ENCODE measurements at regions not wholly inside any gene's neighbourhood (a gene's known extent, or its start where the extent isn't known, plus 50 kb on each side); places are given as distances from the start of the nearest gene placed in this dataset.

DNA sequence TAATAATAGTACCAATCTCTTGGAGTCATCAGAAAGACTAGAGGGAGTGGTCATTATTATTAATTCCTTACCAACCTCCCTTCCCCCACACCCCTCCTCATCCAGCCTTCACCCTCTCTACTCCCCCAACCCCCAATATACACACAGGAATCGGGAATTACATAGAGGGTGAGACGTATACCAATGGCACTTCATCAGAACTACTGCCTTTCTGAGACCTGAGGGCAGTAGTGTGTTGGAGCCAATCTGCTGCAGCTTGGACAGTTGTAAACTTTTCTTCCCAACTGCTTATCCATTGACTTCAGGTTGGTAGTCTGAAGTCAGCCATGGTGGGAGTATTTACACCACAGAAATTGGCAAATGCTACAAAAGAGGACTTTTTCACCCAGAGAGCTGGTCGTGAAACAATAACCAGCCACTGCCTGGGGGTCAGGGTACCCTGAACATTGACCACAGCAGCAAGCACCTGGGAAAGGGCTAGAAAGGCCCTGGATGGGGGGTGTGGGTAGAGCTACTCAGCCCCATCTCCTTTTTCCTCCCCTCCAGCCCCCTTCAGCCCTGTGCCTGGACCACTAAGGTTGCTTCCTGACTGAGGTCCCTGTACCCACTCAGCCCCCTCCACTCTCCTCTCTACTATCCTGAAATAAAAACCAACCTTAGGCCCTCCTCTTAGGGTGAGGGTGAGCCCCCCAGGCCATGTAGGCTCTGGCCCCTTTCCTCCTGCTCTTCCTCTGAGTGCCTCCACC, 161.5 kb downstream of the MRPL14 start:
- no peak for DNase-seq

DNA sequence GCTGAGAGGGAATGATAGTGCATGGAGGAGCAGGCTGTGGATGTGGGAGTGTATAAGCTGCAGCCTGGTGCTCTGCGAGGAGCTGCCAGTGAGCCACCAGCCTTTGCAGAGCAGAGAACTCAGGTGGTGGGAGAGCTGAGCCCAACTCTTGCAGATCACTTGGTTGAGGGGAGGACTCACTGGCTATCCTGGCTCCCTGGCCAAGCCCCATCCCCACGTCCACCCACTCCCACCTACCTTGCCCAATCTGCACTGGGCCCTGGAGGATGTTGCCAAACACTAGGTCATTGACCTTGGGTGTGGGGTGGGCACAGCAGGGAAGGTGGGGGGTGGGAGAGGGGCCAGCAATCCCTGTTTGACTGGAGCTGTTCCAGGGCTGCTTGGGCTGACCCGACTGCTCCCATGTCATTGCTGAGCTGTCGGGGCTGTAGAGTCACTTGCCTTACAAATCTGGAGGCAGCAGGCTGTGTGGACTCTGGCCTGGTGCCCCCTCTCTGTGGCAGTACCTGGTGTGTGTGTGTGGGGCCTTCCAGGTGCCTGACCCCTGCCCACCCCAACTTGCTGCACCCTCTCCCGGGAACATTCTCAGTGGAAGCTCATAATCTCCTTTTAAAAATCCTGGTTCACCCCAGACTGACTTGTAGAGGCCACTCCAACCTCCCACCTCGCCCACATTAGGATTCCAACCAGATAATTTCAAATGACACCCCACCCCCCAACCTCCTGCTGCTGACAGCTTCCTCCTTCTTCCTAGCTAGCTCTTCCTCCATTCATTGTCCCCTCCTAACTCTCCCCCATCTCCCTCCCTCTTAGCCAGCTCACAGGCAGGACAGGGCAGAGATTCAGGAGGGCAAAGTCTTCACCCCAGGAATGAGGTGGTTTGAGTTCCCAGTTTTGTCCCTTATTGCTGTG, 162.3 kb downstream of the MRPL14 start:
- DNase-seq: no peak

DNA sequence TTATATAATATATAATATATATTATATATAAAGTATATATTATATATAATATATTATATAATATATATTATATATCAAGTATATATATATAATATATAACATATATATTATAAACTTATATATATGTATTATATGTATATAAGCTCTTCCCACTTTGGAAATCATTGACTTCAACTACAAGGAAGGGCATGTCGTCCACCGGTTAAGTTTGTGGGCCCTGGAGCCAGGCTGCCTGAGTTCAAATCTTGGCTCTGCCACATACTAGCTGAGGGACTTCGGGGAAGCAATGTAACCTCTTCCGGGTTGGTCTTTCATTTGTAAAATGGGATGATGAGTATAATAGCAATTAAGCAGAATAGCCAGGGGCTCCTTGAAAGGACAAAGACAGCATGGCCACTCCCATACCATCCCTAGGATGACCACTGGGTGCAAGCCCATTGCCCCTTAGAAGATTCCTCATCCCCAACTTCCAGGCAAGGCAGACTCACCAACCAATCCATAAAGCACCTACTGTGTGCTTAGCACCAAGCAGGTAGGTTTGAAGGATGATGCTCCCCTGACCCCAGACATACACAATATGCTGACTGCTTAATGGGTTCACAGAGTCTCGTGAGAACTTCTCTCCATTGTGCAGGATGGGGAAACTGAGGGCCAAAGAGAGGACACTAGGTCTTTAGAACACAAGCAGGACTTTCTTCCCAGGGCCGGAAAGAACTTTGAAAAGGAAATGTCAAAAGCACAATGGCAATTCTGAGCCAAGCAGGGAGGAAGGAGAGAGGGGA, 163.2 kb downstream of the MRPL14 start:
- DNase-seq: no peak

DNA sequence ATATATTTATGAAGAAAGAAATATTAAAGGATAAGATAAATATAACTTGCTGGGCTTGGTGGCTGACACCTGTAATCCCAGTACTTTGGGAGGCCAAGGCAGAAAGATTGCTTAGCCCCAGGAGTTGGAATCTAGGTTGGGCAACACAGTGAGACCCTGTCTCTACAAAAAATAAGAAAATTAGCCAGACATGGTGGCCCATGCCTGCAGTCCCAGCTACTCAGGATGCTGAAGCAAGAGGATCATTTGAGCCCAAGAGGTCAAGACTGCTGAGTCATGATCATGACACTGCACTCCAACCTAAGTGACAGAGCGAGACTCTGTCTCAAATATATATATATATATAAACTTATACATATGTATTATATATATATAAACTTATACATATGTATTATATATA, 164.0 kb downstream of the MRPL14 start:
- DNase-seq: no peak

DNA sequence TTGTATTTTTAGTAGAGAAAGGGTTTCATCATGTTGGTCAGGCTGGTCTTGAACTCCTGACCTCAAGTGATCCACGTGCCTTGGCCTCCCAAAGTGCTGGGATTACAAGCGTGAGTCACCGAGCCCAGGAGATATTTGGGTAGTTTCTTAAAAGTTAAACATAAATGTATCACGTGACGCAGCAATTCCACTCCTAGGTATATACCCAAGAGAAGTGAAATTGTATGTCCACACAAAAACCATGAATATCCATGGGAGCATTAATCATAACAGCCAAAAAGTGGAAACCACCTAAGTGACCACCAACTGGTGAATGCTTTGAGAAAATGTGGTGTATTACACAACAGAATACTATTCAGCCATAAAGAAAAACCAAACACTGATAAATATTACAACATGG, 164.8 kb downstream of the MRPL14 start:
- DNase-seq: no peak

DNA sequence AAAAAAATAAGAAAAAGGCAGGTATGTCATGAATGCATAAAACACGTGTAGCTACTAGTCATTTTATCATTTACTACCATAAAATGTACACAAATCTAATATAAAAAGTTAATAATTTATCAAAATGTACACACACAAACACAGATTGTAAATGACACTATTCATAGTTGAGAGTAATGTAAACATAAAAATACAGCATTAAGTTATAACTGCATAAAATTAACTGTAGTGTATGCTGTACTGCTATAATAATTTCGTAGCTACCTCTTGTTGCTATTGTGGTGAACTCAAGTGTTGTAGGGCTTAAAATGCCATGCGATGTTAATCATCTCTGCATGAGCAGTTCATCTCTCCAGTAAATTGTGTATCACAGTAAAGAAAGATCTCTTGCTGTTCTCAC, 170.0 kb downstream of the MRPL14 start:
- no peak for DNase-seq

DNA sequence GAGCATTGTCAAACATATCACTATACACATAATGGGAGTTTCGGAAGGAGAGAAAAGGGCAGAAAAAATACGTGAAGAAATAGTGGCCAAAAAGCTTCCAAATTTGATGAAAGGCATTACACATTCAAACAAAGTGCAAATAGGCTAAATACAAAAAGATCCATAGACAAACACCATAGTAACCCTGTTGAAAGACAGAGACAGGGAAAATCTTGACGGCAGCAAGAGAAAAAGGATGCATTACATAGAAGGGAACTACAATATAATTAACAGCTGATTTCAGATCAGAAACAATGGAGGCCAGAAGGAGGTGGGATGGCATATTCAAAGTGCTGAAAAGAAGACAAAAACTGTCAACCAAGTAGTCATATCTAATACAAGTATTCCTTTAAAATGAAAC, 170.8 kb downstream of the MRPL14 start:
- no peak for DNase-seq

DNA sequence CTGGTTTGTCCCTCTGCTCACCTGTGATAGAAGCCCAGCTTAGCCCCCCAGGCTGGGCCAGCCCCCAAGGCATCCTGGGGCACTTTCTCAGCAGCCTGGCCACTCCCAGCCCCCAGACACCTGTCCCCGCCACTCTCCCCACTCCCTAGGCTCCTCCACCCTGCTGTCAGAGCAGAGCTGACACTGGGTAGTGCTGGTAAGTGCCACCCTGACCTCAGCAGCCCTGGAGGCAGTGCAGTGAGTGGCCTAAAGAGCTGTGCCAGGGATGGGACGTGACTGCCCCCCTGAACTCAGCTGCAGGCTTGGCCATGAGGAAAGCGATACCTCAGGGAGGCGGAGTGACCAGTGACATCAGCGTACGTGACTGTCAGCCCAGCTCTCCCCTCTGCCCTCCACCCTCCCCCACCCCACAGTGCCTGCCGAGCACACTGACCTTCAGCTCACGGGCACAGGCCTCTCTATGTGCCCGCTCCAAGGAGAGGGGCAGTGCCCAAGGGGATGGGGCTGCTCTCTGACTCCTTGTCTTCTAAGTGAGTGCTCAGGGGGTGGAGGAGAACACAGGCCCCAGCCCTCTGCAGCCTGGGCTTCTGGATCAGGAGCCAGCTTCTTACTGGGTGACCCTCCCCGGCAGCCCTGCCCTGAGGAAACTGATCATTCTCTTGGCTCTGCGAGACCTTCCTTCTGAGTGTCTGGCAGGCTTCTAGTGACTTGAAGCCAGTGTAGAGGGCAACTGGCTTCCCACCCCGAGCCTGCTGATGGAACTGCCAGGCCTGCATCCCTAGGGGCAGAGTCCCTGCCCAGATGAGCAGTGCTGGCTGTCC, 172.7 kb downstream of the MRPL14 start:
- peak in 1 of 2 experiments; percentile 0 for DNase-seq

DNA sequence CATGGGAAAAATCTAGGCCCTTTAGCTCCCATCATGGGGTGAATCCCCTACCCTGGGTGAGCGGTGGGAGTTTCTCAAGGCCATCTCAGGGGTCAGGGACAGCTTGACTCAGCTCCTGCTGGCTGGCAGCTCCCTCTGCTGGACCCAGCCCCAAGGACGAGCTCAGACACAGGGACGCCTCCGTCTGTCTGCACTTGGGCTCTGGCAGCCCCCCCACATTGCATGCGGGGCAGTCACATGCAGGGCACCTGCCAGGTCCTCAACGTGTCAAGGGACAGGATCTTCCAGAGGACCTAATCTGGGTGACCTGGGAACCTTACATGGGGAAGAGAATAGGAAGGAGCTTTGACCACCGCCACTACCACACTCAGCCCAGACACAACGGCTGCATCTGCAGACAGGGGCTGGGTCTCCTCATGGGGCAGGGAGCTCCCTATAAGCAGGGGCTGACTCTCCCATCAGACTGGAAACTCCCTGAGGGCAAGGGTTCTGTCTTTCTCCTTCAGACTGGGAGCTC, 173.4 kb downstream of the MRPL14 start:
- DNase-seq: peak in 1 of 2 experiments; percentile 0

DNA sequence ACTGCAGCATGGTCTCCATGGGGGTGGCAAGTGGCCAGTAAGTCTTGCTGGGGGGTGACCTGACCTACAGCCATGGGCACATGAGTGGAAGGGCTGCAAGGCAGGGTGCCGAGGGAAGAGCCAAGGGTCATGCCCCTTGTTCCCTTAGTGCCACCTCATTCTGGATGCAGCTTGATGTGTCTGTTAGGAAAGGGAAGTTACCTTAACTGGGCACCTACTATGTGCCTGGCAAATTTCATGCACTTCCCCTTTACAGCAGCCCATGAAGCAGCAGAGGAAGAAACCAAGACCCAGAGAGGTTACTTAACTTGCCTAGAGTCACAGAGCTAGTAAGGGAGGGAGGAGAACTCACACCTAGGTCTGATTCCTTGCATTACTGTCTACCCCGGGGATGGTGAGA, 174.0 kb downstream of the MRPL14 start:
- DNase-seq: no peak

DNA sequence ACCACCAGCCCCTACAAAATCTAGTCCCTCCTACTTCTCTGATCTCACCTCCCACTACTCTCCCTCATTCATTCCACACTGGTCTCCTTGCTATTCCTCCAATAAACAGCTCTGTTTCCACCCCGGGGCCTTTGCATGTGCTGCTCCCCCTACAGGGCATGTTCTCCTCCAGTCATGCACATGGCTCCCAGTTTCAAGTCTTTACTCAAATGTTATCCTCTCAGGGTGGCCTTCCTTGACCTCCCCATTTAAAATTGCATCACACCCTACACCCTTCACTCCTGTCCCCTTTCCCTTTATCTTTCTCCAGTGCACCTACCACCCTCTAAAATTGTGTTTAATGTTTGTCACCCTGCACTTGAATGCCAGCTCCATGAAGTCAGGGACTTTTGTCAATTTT, 174.5 kb downstream of the MRPL14 start:
- DNase-seq: no peak

DNA sequence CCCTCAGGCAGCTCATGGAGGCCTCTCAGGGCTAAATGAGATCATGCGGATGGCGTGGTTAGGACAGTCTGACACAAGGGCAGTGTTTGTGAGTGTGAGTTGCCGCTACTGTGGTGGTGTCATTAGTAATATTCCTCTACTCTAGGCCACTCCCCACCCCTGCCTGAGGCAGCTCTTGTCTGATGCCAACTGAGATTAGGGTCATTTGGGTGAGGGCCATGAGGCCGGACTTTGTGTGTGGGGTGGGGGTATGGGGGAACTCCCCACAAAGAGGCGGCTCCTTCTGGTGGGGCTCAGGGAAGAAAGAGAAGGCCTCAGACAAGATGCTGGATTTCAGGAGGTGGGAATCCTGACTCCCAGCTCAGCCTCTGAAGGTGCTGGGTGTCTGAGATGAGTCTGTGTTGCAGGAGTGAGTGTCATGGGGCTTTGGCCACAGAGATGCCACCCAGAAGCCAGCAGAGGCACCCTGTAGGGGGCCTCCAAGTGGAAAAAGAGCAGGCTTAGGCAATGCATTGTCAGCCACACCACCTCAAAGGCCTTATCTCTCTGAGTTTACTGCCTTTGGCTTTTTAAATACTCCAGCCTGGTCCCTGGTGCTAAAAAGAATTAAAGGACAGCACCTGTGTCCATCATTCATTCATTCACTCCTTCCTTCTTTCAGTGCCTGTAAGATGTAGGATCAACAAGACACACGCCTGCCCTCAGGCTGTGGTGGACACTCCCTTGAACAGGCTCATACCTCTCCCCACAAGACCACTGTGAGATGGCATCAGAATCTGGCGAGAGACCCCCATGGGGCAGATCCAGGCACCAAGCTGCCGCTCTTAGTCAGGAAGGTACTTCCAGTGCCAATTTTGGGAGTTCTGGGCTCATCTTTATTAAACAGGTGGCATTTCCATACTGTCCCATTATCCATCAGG, 175.2 kb downstream of the MRPL14 start:
- no peak for DNase-seq

DNA sequence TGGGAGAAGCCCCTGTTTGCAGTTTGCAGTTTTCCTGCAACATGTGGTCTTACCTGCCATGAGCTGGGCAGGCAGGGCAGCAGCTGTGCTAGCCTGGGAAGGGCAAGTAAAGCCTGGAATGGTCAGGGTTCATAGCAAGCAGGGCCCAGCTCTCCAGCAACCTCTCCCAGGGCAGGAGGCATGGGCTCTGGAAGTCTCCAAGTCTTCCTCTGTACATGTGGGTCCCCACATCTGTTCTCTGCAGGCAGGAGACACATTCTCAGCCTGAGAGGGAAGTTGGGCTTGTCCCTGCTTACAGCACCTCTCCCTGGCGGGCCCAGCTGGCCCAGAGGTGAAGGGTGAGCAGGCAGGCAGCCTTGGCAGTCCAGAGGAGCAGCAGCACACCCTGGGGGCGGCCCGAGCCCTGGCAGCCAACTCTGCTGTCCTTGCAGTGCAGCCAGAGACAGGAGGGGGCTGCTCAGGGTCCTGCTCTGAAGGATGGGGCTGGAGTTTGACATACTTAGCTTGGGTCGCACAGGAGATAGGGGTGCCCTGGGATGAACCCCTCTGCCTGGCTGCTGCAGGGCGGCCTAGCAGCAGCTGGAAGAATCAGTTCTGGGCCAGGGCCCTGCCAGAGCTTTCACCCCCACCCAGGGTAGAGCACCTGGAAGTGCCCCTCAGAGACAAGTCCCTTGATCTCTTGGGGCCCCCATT, 176.0 kb downstream of the MRPL14 start:
- DNase-seq: no peak

DNA sequence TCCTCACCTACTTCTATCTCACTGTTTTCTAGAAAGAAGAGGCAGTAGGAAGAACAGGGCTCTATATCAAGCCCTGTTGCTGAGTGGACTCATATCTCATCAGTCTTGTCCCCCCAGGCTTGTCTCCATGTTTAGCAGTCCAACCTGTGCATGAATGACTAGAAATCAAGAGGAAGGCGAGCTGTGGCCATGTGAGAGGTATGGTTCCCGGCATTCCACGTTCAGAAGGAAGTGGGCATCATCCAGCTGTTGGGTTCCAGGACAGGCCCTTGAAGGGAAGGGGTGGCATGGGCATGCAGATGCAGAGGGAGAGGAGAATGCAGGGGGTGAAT, 176.6 kb downstream of the MRPL14 start:
- DNase-seq: no peak

DNA sequence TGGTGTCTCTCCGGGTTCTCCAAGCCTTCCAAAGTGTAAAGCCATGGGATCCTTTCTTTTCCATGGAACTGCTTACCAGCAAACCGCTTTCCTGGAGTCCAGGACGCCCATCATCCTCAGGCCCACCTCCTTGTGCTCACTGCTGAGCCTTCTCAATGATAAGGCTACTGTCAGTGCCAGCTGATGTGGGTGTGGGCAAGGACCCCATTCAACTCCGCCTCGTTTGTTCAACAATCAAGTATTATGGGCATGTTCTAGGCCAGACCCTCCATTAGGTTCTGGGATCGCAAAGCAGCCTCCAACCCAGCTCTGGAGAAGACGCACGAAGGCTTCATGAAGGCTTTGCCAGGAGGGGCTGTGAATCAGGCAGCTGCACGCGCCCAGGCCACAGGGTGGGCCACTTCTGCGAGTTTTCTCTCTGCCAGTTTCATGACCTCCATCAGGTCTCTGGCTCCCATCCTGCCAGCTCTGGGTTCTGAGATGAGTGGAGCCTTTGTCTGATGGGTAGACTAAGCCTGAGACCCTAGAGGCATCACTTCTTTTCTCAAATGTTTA, 177.1 kb downstream of the MRPL14 start:
- DNase-seq: no peak

DNA sequence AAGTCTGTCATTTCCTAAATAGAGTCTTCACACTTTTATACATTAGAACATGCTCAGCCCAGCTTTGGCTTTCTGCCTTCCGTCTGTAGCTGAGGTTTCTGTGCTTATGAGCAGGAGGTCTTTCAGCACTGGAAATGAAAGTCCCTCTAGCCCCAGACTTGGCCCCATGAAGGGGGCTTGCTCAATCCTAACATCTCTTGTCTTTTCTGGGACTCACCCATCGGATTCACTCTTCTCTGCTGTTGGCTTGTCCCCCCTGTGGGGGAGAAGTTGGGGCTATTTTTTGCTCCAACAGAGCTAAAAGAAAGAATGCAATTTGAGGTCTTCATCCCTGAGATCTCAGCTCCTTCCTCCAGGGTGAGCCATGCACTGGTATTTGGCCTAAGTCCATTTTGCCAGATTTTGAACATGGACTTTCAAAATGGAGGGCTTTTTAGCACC, 177.7 kb downstream of the MRPL14 start:
- no peak for DNase-seq

DNA sequence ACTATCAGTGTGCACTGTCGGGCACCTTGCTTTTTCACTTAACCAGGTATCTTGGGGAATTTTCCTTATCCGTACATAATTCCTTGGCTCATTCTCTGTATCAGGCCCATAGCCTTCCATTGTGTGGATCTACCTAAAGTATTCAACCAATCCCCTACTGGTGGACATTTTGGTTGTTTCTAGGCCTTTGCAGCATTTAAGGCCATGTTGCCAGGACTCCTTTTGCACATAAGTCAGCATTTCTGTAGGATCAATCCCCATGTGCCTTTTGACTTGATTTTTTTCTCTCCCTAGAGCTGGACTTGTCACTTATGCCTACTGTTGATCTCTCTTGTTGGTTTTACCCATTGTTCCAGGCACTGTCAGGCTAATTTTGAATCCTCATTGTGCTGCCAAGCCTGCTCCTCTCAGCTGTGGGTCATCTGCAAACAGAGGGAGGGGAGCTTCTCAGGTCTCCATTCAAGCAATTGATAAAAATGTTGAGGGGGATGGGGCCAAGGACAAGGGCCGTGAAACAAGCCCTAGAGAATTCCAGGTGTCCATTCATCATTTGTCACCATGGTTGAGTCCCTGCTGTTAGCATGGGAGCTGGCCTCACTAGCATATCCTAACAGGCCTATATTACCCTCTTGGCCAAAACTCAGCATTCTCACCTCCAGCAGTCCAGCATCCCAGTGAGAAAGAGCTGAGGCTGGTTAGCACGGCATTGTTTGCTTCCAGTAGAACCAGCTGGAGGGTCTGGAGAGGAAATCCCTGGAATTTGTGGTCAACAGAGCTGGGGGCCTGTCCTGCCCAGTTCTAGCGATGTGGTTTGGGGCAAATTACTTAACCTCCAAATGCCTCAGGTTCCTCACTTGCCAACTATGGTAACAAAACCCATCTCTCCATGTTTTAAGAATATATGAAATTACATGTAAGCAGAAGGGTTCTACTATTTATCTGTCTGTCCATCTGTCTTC, 178.4 kb downstream of the MRPL14 start:
- peak in 1 of 2 experiments; percentile 0 for DNase-seq

DNA sequence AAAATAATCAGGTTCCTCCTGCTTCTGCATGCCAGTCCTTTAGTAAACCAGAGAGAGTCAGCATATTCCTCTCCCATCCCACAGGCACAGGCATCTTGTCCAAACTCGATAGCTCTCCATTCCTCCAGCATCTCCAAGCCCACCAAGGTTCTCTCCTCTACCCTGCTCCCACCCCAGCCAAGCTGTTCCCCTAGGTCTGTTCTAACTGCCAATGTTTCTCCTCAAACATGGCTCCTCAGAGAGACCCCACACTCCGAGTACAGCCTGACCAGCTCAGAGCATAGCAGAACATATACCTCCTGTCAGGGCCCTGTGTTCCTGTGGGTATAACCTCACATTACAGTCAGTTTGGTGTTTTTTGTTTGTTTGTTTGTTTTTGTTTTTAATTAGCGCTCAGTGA, 177.8 kb downstream of the VEGFA start:
- no peak for DNase-seq
